ENCODE measurements at regions not wholly inside any gene's neighbourhood (a gene's known extent, or its start where the extent isn't known, plus 50 kb on each side); places are given as distances from the start of the nearest gene placed in this dataset.

- Histone ChIP-seq H3K36me3 (replicated peaks; ENCODE audit: insufficient read depth, low read length) (no peaks in the 10 kb centered on the region), H3F3A (ENCODE audit: insufficient read depth, low read length) (no peaks in the 10 kb centered on the region), H3K9me3 (replicated peaks; ENCODE audit: insufficient read depth, low read length) (no peaks in the 10 kb centered on the region), H3K27ac (ENCODE audit: low read length) (no peak overlapping the region), H3K4me3 (ENCODE audit: low read length) (no peak overlapping the region), H3K79me2 (ENCODE audit: low read length) (no peaks in the 10 kb centered on the region), H3K4me2 (ENCODE audit: low read depth, low read length) (no peak overlapping the region), H3K4me1 (ENCODE audit: low read length) (peaks cover 14% of the 10 kb centered on the region), H3K27me3 (replicated peaks; ENCODE audit: insufficient read depth, low read length) (no peaks in the 10 kb centered on the region), H4K20me1 (ENCODE audit: insufficient read depth, low read length) (no peaks in the 10 kb centered on the region), H2AFZ (ENCODE audit: low read length) (no peak overlapping the region), H3K9ac (ENCODE audit: low read length) (no peak overlapping the region), H3K9me2 (replicated peaks; ENCODE audit: insufficient read depth, low read length) (no peaks in the 10 kb centered on the region)
- no peak for TF ChIP-seq CTCF (IDR thresholded peaks at IDR 0.05; ENCODE audit: low read length)
- no peak for TF ChIP-seq EZH2phosphoT487 (IDR thresholded peaks at IDR 0.05; ENCODE audit: low read length)
- TF ChIP-seq EZH2 (optimal IDR thresholded peaks at IDR 0.05; ENCODE audit: low read depth, low read length), result no peak
- no peak for DNase-seq
Observed at GRCh38 chr3:124611520-124611919, 118.7 kb upstream of the UMPS start.

GRCh38 chr3:124615896-124616543 is 114.2 kb upstream of the UMPS start:
- H2AFZ ChIP-seq (ENCODE audit: low read length), result peak overlapping the region; percentile 26
- DNase-seq, result peak; percentile 15
- H3F3A ChIP-seq (ENCODE audit: insufficient read depth, low read length), result peaks cover 7% of the 10 kb centered on the region; the same call in 1 of the 2 replicates
- no peaks in the 10 kb centered on the region for H3K9me3 ChIP-seq (replicated peaks; ENCODE audit: insufficient read depth, low read length)
- peak overlapping the region; percentile 16; the same call in 1 of the 2 replicates for H3K4me2 ChIP-seq (ENCODE audit: low read depth, low read length)
- TF ChIP-seq EZH2 (optimal IDR thresholded peaks at IDR 0.05; ENCODE audit: low read depth, low read length), result no peak
- no peak for TF ChIP-seq CTCF (IDR thresholded peaks at IDR 0.05; ENCODE audit: low read length)
- TF ChIP-seq EZH2phosphoT487 (IDR thresholded peaks at IDR 0.05; ENCODE audit: low read length), result no peak
- H3K36me3 ChIP-seq (replicated peaks; ENCODE audit: insufficient read depth, low read length), result no peaks in the 10 kb centered on the region
- H3K79me2 ChIP-seq (ENCODE audit: low read length), result no peaks in the 10 kb centered on the region
- H3K27me3 ChIP-seq (replicated peaks; ENCODE audit: insufficient read depth, low read length), result no peaks in the 10 kb centered on the region
- peaks cover 23% of the 10 kb centered on the region for H3K4me1 ChIP-seq (ENCODE audit: low read length)
- no peak overlapping the region for H3K9ac ChIP-seq (ENCODE audit: low read length)
- no peaks in the 10 kb centered on the region for H3K9me2 ChIP-seq (replicated peaks; ENCODE audit: insufficient read depth, low read length)
- H3K27ac ChIP-seq (ENCODE audit: low read length), result peak overlapping the region; percentile 7; the same call in 1 of the 2 replicates
- H3K4me3 ChIP-seq (ENCODE audit: low read length), result no peak overlapping the region
- no peaks in the 10 kb centered on the region for H4K20me1 ChIP-seq (ENCODE audit: insufficient read depth, low read length)

- H3K36me3 ChIP-seq (replicated peaks; ENCODE audit: insufficient read depth, low read length), result no peaks in the 10 kb centered on the region
- peaks cover 7% of the 10 kb centered on the region; the same call in 1 of the 2 replicates for H3F3A ChIP-seq (ENCODE audit: insufficient read depth, low read length)
- no peak overlapping the region for H3K4me2 ChIP-seq (ENCODE audit: low read depth, low read length)
- peaks cover 23% of the 10 kb centered on the region for H3K4me1 ChIP-seq (ENCODE audit: low read length)
- no peak overlapping the region for H3K4me3 ChIP-seq (ENCODE audit: low read length)
- H4K20me1 ChIP-seq (ENCODE audit: insufficient read depth, low read length), result no peaks in the 10 kb centered on the region
- no peaks in the 10 kb centered on the region for H3K9me2 ChIP-seq (replicated peaks; ENCODE audit: insufficient read depth, low read length)
- H3K27ac ChIP-seq (ENCODE audit: low read length), result no peak overlapping the region
- TF ChIP-seq CTCF (IDR thresholded peaks at IDR 0.05; ENCODE audit: low read length), result no peak
- H3K9ac ChIP-seq (ENCODE audit: low read length), result no peak overlapping the region
- no peaks in the 10 kb centered on the region for H3K79me2 ChIP-seq (ENCODE audit: low read length)
- no peaks in the 10 kb centered on the region for H3K27me3 ChIP-seq (replicated peaks; ENCODE audit: insufficient read depth, low read length)
- no peak for DNase-seq
- no peaks in the 10 kb centered on the region for H3K9me3 ChIP-seq (replicated peaks; ENCODE audit: insufficient read depth, low read length)
- H2AFZ ChIP-seq (ENCODE audit: low read length), result no peak overlapping the region
Observed at GRCh38 chr3:124617177-124617576, 113.1 kb upstream of the UMPS start.
